GM13976 (cell line): ENCODE measurements at regions not wholly inside any gene's neighbourhood (a gene's known extent, or its start where the extent isn't known, plus 50 kb on each side); places are given as distances from the start of the nearest gene placed in this dataset.

Experiments used
- DNase-seq: peaks from one replicate; pipeline ENCODE4 v3.0.0; 2012; ENCODE audit warnings: low spot score
- in situ Hi-C: fragments of 300-500 bp; cut with MboI; formaldehyde crosslinking; loops from one replicate; pipeline ENCODE4 v1.12.0; 2022; ENCODE audit warnings: low sequenced_read_pairs, mixed read lengths, inconsistent platforms; ENCODE audit not compliant: unreplicated experiment
- TF ChIP-seq, protein P1 (sequence below): IDR thresholded peaks from 2 replicates; pipeline ENCODE4 v1.5.1; 2012; ENCODE audit warnings: borderline replicate concordance, mild to moderate bottlenecking; ENCODE audit not compliant: insufficient read depth; ENCODE audit errors: extremely low read depth, missing control alignments, control extremely low read depth

DNA sequence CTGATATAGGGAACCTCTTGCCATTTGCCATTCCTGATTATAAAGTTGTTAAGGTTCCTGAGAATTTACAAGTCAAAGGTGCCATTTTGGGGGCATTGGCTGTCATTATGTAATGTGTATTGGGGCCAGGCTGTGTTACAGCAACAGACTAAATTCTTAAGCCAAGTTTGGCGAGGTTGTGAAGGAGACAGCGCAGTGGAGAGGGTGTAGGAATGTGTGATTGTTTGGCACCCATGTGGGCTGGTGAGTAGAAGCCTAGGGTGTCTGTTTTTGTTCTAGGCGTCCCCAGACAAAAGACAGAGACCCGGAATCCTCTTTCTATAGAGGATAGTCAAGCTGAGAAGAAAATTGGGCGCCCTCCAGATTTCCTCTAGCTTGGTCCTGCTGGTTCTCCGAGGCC lies 2535.3 kb downstream of the PCDH7 start:
- DNase-seq, result no peak
- in situ Hi-C loops, result no loop called here
- TF ChIP-seq, protein P1, sequence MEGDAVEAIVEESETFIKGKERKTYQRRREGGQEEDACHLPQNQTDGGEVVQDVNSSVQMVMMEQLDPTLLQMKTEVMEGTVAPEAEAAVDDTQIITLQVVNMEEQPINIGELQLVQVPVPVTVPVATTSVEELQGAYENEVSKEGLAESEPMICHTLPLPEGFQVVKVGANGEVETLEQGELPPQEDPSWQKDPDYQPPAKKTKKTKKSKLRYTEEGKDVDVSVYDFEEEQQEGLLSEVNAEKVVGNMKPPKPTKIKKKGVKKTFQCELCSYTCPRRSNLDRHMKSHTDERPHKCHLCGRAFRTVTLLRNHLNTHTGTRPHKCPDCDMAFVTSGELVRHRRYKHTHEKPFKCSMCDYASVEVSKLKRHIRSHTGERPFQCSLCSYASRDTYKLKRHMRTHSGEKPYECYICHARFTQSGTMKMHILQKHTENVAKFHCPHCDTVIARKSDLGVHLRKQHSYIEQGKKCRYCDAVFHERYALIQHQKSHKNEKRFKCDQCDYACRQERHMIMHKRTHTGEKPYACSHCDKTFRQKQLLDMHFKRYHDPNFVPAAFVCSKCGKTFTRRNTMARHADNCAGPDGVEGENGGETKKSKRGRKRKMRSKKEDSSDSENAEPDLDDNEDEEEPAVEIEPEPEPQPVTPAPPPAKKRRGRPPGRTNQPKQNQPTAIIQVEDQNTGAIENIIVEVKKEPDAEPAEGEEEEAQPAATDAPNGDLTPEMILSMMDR, result no peak

DNA sequence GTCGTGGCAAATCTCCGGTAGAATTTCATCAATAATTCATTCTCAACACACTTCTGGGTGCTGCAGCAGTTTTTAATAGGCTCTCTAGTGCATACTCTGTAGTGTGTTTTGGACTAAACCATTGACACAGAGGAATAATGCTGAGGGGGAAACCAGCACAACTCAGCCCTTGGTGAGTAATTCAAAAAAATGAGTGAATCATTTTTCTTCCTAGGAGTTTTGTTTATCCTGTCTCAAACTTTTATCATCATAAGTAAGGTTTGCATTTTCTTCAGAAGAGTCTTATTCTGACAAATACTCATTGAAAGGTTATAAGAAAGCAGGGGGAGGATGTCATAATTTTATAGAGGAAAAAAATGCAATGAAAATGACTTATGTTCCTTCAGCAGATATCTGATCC lies 2542.7 kb downstream of the PCDH7 start:
- TF ChIP-seq, protein P1, result no peak
- in situ Hi-C loops, result no loop called here
- no peak for DNase-seq

DNA sequence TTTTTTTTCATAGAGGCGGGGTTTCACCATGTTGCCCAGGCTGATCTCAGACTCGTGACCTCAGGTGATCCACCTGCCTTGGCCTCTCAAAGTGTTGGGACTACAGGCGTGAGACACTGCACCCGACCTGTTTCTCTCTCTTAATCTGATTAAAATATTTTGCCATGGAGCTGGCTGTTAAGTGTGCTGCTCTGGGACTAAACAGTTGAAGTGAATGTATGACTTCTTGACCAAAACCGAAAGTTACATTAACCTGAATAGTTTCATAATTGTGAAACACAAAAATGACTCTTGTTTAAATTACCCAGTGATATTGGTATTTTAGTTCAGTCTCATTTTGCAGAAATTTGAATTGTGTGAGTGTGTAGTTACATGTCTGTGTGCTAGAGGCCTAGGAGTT lies 2548.6 kb downstream of the PCDH7 start:
- DNase-seq, result no peak
- TF ChIP-seq, protein P1, result no peak
- in situ Hi-C loops, result no loop called here

DNA sequence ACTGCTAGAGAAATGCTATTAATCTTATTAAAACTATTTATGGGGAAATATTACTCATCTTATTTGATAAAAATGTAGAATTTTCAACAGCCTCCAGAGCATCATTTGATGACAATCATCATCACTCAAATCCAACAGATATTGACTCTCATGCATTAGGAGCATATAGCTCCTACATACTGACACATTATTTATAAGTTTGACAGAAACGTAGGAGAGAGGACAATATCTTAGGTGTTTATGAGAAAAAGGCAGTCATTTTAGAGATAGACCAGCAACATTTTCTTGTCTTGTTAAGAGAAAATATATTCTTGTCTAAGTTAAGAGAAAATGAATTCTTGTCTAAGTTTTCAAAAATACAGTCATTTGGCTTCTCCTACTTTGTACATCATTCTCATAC lies 2550.2 kb downstream of the PCDH7 start:
- TF ChIP-seq, protein P1, result no peak
- in situ Hi-C loops, result no loop called here
- no peak for DNase-seq

DNA sequence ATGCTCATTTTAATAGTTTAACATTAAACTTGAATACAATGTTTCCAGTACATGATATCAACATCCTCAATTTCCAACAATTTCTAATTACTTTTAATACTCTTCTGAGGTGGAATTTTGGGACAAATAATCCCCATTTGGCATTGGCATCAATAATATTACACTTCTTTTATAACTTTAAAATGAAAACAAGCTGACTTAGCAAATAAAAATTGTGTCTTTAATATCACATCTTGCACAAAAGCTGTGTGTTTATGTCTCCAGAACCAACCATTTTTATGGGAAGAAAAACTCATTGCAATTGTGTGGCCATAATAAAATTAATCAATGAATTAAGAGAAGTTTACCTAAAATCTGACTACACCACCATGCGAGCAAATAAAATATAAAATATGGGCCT lies 2552.6 kb downstream of the PCDH7 start:
- no peak for DNase-seq
- TF ChIP-seq, protein P1, result no peak
- in situ Hi-C loops, result no loop called here

DNA sequence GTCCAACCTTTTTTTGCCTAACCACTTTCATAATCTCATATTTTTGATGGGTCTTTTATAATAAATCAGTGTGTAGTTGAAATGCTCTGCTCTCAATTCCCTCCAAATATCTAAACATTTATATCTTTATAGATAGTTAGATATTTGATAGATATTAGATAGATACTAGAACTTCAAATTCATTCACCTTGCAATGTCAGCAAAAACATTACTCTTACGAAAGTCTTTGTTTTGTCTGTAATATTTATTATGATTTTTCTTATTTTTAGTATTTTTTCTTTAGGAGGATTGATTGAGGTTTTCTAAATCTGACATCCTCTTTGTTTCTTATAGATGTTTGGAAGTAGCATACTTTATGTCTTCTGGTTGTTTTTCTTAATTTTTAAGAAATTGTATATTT lies 2563.6 kb downstream of the PCDH7 start:
- DNase-seq, result no peak
- TF ChIP-seq, protein P1, result no peak
- in situ Hi-C loops, result no loop called here
